Activated CD4-positive, alpha-beta T cell treated with anti-CD3 and anti-CD28 coated beads, Interleukin-2, amount 10 ng/mL, durations not matched to agents 24 days and 14 days (primary cell): ENCODE measurements at regions not wholly inside any gene's neighbourhood (a gene's known extent, or its start where the extent isn't known, plus 50 kb on each side); places are given as distances from the start of the nearest gene placed in this dataset.
A peak's percentile ranks its signal among the peaks of the same experiment; 100 is the strongest.
"Not testable (repeated sequence)": the region's sequence is repeated elsewhere in the genome, so short reads cannot be mapped to it uniquely, and the experiment has no call there.

Experiments used
- DNase-seq: peaks from one replicate; pipeline ENCODE4 v3.0.0; 2022
- H3K27ac Mint-ChIP-seq: one replicate; pipeline ENCODE4 v1.8.0; 2022; ENCODE audit warnings: mild to moderate bottlenecking, mixed read lengths
- H3K27me3 Mint-ChIP-seq: one replicate; pipeline ENCODE4 v1.8.0; 2022; ENCODE audit warnings: mixed read lengths
- H3K36me3 Mint-ChIP-seq: one replicate; pipeline ENCODE4 v1.8.0; 2022; ENCODE audit warnings: low read depth, mild to moderate bottlenecking, mixed read lengths
- H3K4me1 Mint-ChIP-seq: one replicate; pipeline ENCODE4 v1.8.0; 2021; ENCODE audit warnings: mixed read lengths
- H3K4me3 Mint-ChIP-seq: one replicate; pipeline ENCODE4 v1.8.0; 2022; ENCODE audit warnings: mild to moderate bottlenecking, moderate library complexity, mixed read lengths
- H3K9me3 Mint-ChIP-seq: one replicate; pipeline ENCODE4 v1.8.0; 2021; ENCODE audit warnings: mixed read lengths
- intact Hi-C: fragments of 100-400 bp; cut with micrococcal nuclease; formaldehyde crosslinking; loops from one replicate; pipeline ENCODE4 v1.15.1; 2023

- DNase-seq = no peak
- H3K36me3 Mint-ChIP-seq = no peaks in the 10 kb centered on the region
- H3K27me3 Mint-ChIP-seq = no peaks in the 10 kb centered on the region
- no peaks in the 10 kb centered on the region for H3K9me3 Mint-ChIP-seq
- H3K4me3 Mint-ChIP-seq = no peak overlapping the region
- intact Hi-C loops = no loop called here
- no peaks in the 10 kb centered on the region for H3K4me1 Mint-ChIP-seq
- no peak overlapping the region for H3K27ac Mint-ChIP-seq
These were observed 984.6 kb downstream of the ADGRL2 start for GRCh38 chr1:82785268-82785790.

- DNase-seq = no peak
- H3K27ac Mint-ChIP-seq = no peak overlapping the region
- no peaks in the 10 kb centered on the region for H3K27me3 Mint-ChIP-seq
- no peaks in the 10 kb centered on the region for H3K9me3 Mint-ChIP-seq
- intact Hi-C loops = no loop called here
- H3K4me3 Mint-ChIP-seq = no peak overlapping the region
- H3K4me1 Mint-ChIP-seq = no peaks in the 10 kb centered on the region
- H3K36me3 Mint-ChIP-seq = no peaks in the 10 kb centered on the region
These were observed 982.3 kb downstream of the ADGRL2 start for GRCh38 chr1:82783044-82783443.

DNA sequence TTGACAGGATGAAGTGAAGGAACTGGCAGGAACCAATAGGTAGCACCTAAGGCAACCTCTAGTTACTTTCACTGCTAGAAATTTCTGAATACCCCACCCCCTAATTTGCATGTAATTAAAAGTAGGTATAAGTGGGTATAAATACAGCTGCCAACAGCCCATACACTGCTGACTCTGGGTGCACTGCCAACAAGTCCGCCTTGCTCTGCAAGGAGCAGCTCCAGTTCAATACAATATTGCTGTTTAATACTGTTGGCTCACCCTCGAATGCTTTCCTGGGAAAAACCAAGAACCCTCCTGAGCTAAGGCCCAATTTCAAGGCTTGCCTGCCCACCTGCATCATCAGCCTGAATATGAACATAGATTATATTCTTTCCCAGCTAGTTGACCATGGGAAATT, 981.9 kb downstream of the ADGRL2 start:
- Mint-ChIP-seq H3K9me3 (no peaks in the 10 kb centered on the region), H3K36me3 (no peaks in the 10 kb centered on the region)
- no peak for DNase-seq

GRCh38 chr1:82778612-82779011, 977.9 kb downstream of the ADGRL2 start:
- H3K4me1 Mint-ChIP-seq = peaks cover 3% of the 10 kb centered on the region
- no peak overlapping the region for H3K4me3 Mint-ChIP-seq

More for the DNA sequence above, 981.9 kb downstream of the ADGRL2 start:
- H3K4me1 Mint-ChIP-seq = no peaks in the 10 kb centered on the region
- no peak overlapping the region for H3K27ac Mint-ChIP-seq
- no peak overlapping the region for H3K4me3 Mint-ChIP-seq
- intact Hi-C loops = no loop called here
- H3K27me3 Mint-ChIP-seq = no peaks in the 10 kb centered on the region

DNA sequence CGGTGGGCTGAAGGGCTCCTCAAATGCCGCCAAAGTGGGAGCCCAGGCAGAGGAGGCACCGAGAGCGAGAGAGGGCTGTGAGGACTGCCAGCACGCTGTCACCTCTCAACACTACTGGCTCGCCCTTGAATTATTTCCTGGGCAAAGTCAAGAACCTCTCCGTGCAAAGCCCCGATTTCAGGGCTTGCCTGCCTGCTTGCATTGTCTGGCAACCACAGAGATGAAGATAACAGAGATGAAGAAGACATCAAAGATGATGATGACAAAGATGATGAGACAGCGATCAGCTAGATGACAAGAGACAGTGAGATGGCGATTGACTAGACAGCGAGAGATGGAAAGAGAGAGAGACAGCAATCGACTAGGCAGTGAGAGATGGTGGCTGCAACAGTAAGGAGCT, 976.5 kb downstream of the ADGRL2 start:
- Mint-ChIP-seq H3K4me3 (no peak overlapping the region), H3K36me3 (no peaks in the 10 kb centered on the region), H3K27me3 (no peaks in the 10 kb centered on the region), H3K9me3 (no peaks in the 10 kb centered on the region), H3K27ac (no peak overlapping the region), H3K4me1 (peaks cover 3% of the 10 kb centered on the region)
- DNase-seq = no peak
- intact Hi-C loops = loop anchor here (5.0 kb wide), 1 partner anchor 1085 kb away; no protein-coding TSS in a partner anchor

More at GRCh38 chr1:82778612-82779011, 977.9 kb downstream of the ADGRL2 start:
- H3K36me3 Mint-ChIP-seq = no peaks in the 10 kb centered on the region
- intact Hi-C loops = loop anchor here (5.0 kb wide), 1 partner anchor 1084 kb away; no protein-coding TSS in a partner anchor
- DNase-seq = no peak
- no peaks in the 10 kb centered on the region for H3K9me3 Mint-ChIP-seq
- H3K27ac Mint-ChIP-seq = no peak overlapping the region
- H3K27me3 Mint-ChIP-seq = no peaks in the 10 kb centered on the region

DNA sequence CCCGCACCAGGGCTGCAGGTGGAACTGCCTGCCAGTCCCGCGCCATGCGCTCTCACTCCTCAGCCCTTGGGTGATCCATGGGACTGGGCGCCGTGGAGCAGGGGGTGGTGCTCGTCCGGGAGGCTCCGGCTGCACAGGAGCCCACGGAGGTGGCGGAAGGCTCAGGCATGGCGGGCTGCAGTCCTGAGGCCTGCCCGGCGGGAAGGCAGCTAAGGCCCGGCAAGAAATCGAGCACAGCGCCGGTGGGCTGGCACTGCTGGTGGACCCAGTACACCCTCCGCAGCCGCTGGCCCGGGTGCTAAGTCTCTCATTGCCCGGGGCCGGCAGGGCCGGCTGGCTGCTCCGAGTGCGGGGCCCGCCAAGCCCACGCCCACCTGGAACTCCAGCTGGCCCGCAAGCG, 976.0 kb downstream of the ADGRL2 start:
- not testable (repeated sequence) for H3K4me3 Mint-ChIP-seq, H3K36me3 Mint-ChIP-seq, H3K27ac Mint-ChIP-seq, DNase-seq, H3K4me1 Mint-ChIP-seq, H3K9me3 Mint-ChIP-seq, H3K27me3 Mint-ChIP-seq
- intact Hi-C loops = loop anchor here (5.0 kb wide), 1 partner anchor 1086 kb away; no protein-coding TSS in a partner anchor

DNA sequence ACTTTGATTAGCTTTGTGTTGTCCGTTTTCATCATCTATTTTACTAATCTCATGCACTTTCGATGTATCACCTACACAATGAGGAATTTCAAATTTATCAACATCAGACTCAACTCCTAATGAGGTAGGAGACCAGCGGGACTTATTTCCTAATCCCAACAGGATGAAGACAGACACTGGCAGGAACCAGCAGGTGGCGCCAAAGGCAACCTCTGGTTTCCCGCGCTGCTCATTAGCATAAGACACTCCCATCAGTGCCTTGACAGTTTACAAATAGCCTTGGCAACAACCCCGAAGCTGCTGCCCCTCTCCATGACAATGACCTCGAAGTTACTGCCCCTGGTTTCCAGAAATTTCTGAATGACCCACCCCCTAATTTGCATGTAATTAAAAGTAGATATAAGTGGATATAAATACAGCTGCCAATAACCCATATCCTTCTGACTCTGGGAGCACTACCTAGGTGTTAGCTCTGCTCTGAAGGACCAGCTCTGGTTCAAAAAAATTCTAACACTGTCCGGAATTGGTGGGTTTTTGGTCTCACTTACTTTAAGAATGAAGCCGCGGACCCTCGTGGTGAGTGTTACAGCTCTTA, 974.8 kb downstream of the ADGRL2 start:
- Mint-ChIP-seq H3K4me1 (peaks cover 3% of the 10 kb centered on the region), H3K27me3 (no peaks in the 10 kb centered on the region), H3K9me3 (no peaks in the 10 kb centered on the region), H3K36me3 (no peaks in the 10 kb centered on the region), H3K4me3 (no peak overlapping the region), H3K27ac (no peak overlapping the region)
- intact Hi-C loops = loop anchor here (5.0 kb wide), 1 partner anchor 1087 kb away; no protein-coding TSS in a partner anchor
- DNase-seq = peak; percentile 71

- no peak overlapping the region for H3K27ac Mint-ChIP-seq
- no peak overlapping the region for H3K4me3 Mint-ChIP-seq
- no peaks in the 10 kb centered on the region for H3K9me3 Mint-ChIP-seq
- no peak for DNase-seq
- intact Hi-C loops = no loop called here
- no peaks in the 10 kb centered on the region for H3K36me3 Mint-ChIP-seq
- peaks cover 2% of the 10 kb centered on the region for H3K27me3 Mint-ChIP-seq
- H3K4me1 Mint-ChIP-seq = no peaks in the 10 kb centered on the region
These were observed 962.2 kb downstream of the ADGRL2 start for GRCh38 chr1:82762829-82763532.

DNA sequence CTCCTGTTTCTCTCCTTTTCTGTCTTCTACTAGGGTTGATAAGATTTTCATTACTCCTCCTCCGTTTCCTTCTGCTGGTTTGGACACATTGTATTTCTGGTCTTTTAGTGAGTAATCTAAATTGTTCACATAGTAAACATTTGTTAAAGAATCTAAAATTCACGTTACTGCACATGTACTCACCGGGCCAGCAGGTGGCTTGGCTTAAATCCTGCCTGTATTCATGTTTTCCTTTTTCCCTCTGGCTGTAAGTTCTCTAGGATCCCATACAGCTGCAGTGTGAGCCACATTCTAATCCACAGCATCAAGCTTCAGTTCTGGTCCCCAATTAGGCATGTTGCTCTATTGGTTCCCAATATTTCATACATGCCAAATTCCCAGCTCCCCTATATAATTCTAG, 958.3 kb downstream of the ADGRL2 start:
- H3K9me3 Mint-ChIP-seq = no peaks in the 10 kb centered on the region
- H3K4me3 Mint-ChIP-seq = no peak overlapping the region
- H3K36me3 Mint-ChIP-seq = no peaks in the 10 kb centered on the region
- H3K27me3 Mint-ChIP-seq = peaks cover 2% of the 10 kb centered on the region
- no peak for DNase-seq
- intact Hi-C loops = no loop called here
- no peaks in the 10 kb centered on the region for H3K4me1 Mint-ChIP-seq
- no peak overlapping the region for H3K27ac Mint-ChIP-seq

DNA sequence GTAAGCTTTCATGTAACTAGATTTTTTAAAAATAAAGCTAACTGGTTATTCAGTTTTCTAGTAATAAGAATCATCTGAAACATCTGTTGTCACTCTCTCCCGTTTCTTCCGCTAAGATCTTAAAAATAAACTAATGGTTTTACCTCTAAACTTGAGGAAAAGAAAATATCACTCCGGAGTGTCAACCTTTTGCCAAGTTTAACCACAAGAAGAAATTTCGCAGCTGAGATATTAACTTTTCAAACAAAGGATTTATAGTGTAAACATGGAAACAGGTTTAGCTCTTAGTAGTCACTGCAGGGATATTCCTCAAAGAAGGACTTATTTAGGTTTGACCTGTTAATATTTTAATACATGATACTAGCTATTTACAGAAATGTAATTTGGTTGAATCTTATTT, 954.9 kb downstream of the ADGRL2 start:
- Mint-ChIP-seq H3K36me3 (no peaks in the 10 kb centered on the region), H3K27me3 (peaks cover 2% of the 10 kb centered on the region), H3K9me3 (no peaks in the 10 kb centered on the region), H3K4me3 (no peak overlapping the region), H3K27ac (no peak overlapping the region), H3K4me1 (no peaks in the 10 kb centered on the region)
- DNase-seq = no peak
- intact Hi-C loops = no loop called here

DNA sequence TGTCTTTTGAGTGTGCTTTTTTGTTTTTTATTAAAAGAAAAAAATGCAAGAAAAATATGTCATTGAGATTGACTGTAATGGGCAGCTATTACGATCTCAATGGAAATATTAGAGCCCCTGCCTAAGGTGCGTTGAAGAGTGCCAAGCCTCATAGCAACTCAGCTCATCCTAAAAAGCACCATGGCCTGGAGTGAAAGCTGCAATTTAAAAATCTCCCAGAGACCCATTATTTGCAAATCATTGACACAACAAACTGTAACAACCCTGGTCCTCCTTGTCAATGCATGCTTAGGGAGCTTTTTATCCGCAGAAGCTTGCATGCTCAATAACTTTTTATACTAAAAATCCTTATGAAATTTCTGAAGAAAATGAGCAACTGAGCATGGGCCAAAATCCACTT, 954.5 kb downstream of the ADGRL2 start:
- no peak for DNase-seq
- no peaks in the 10 kb centered on the region for H3K36me3 Mint-ChIP-seq
- peaks cover 2% of the 10 kb centered on the region for H3K27me3 Mint-ChIP-seq
- H3K4me1 Mint-ChIP-seq = no peaks in the 10 kb centered on the region
- no peak overlapping the region for H3K27ac Mint-ChIP-seq
- H3K4me3 Mint-ChIP-seq = no peak overlapping the region
- intact Hi-C loops = no loop called here
- H3K9me3 Mint-ChIP-seq = no peaks in the 10 kb centered on the region

DNA sequence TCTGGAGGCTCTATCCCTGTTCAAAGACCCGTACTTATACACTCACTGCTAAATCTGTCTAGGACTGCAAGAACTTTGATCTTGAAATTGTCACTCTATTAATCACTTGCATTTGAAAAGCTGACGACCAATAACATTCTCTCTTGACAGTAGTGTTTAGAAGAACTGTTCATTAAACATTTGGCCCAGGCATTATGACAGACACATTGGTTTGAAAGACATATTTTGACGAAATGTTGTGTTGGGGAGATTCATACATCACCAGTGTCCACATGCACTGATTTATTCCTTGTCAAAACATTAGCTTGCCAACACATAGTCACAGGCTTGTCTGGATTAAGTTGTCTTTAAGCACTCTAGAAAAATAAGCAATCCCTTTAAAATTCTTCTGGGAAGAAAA, 951.3 kb downstream of the ADGRL2 start:
- no peaks in the 10 kb centered on the region for H3K36me3 Mint-ChIP-seq
- no peaks in the 10 kb centered on the region for H3K27me3 Mint-ChIP-seq
- no peak overlapping the region for H3K27ac Mint-ChIP-seq
- DNase-seq = no peak
- H3K4me3 Mint-ChIP-seq = no peak overlapping the region
- intact Hi-C loops = no loop called here
- H3K4me1 Mint-ChIP-seq = no peaks in the 10 kb centered on the region
- H3K9me3 Mint-ChIP-seq = no peaks in the 10 kb centered on the region

- Mint-ChIP-seq H3K27ac (no peak overlapping the region), H3K4me1 (no peaks in the 10 kb centered on the region), H3K9me3 (peaks cover 4% of the 10 kb centered on the region), H3K36me3 (no peaks in the 10 kb centered on the region), H3K4me3 (no peak overlapping the region), H3K27me3 (no peaks in the 10 kb centered on the region)
- intact Hi-C loops = no loop called here
- DNase-seq = no peak
These were observed 932.9 kb downstream of the ADGRL2 start for GRCh38 chr1:82733645-82734044.

DNA sequence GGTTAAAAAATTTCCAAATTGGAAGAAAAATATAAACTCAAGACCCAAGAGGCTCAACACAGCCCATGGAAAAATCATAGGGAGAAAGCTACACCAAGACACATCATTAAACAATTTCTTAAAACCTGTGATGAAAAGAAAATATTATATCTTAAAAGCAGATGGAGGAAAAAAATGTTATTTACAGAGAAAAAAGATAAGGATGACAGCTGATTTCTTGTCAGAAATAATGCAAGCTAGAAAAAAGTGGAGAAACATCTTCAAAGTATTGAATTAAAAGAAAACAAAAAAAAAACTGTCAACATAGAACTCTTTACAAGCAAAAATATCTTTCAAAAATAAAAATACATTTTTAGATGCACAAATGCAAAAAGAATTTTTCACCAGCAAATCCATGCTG, 930.5 kb downstream of the ADGRL2 start:
- Mint-ChIP-seq H3K4me3 (no peak overlapping the region), H3K4me1 (no peaks in the 10 kb centered on the region), H3K36me3 (no peaks in the 10 kb centered on the region), H3K27ac (no peak overlapping the region), H3K27me3 (no peaks in the 10 kb centered on the region), H3K9me3 (peaks cover 4% of the 10 kb centered on the region)
- DNase-seq = no peak
- intact Hi-C loops = no loop called here
